GM21423 (cell line): ENCODE measurements at regions not wholly inside any gene's neighbourhood (a gene's known extent, or its start where the extent isn't known, plus 50 kb on each side); places are given as distances from the start of the nearest gene placed in this dataset.

Experiments used
- ATAC-seq: cut with Tn5 transposase; IDR thresholded peaks from one replicate; pipeline ENCODE4 v1.9.1; 2021; ENCODE audit warnings: mild to moderate bottlenecking, moderate library complexity; ENCODE audit not compliant: unreplicated experiment

DNA sequence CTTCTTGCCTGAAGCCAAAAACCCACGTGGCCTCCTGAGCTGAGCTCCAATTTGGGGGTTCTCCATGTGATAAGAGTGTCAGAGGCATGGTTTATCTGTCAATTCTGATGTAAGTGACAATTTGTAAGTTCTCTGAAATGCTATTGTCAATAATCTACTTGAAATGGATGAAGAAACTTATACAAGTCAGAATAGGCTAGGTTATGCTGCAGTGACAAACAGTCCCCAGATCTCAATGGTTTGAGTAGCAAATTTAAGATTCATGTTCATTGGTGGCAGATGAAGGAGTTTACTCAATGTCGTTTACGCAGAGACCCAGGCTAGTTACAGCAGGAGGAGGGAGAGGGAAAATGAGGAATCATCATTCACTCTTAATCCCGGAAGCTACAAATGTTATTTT, 352.4 kb downstream of the KIF16B start:
- ATAC-seq = no peak

DNA sequence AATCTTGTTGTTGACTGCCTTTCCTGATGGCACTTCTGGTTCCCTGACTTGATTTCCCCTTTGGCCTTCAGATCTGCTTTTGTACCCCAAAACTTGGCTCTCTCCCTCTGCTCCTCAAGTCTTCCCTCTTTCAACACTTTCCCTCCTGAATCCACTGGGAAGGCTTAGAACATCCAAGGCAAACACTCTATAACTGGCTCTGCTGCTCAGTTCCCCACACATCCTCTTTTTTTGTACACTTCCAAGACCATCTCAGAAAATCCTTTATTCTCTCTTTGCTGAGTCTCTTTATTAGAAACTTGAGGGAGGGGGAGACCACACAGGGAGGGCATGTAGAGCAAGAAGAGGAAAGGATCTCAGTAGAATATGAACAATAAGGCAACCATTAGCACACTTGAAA, 354.1 kb downstream of the KIF16B start:
- no peak for ATAC-seq

DNA sequence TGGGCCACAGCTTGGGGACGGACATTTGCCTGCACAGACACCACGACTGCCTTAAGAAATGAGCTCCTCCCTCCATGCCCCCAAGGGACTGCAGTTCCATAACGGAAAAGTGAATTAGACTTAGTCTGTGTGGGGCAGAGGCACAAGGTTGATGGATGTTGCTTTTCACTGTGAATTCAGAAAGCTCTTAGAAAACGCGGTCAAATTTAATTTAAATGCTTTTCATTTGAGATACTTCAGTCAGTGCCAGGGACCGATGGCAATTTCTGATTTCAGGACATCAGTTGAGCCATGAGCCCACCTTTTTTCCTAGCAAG, 356.4 kb downstream of the KIF16B start:
- no peak for ATAC-seq

DNA sequence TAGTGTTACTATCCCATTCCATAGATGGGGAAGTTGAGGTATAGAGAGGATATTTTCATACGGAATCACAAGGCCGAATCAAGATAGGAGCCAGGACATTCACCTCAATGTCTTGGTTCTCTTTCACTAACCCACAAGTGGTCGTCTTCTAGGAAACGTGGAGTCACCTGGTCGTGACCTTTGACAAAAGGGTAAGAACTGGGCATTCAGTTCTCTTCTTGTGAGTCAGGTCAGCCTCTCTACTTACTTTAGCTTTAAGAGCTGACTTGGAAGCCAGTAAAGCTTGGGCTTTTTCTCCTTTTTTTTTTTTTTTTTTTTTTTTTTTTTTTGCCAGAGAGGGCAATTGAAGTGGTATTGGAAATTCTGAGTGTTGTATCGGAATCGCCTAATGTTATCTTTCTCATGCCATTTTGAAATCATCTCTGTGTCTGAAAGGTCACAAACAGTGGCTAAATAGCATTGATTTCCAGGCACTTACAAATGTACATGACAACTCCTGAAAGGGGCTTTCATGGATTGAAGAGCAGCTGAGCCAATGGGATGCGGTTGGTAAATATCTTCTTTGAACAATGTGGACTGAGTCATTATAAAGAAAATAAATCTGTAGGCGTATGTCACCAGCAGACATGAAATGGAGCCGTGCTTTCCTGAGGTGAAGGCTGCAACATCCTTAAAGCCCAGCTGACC, 356.9 kb downstream of the KIF16B start:
- no peak for ATAC-seq

DNA sequence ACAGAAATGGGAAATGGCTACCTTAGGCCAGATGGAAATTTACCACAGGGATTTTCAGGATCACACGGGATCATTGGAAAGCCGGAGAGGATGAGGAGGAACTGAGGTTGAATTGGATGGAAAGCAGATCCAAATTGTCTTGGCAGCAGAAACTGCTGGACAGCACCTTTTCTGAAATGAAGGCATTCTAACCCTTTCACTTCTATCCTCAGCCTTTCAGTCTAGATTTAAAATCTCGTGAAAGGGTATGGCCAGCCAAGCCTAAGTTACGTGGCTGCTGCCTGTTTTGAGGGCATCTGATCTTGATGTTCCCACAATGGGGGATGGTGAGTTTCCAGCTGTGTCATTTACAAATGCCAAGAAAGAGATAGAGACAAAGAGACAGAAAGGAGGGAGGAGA, 358.2 kb downstream of the KIF16B start:
- no peak for ATAC-seq

DNA sequence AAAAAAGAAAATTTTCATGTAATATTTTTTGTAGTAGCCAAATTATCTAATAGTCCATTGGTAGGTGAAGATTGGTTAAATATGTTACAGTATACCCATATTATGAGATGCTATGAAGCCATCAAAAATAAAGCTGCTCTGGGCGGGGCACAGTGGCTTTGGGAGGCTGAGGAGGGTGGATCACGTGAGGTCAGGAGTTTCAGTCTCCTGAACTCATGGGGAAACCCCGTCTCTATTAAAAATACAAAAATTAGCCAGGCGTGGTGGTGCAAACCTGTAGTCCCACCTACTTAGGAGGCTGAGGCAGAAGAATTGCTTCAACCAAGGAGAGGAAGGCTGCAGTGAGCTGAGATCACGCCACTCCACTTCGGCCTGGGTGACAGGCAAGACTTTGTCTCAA, 360.5 kb downstream of the KIF16B start:
- no peak for ATAC-seq

DNA sequence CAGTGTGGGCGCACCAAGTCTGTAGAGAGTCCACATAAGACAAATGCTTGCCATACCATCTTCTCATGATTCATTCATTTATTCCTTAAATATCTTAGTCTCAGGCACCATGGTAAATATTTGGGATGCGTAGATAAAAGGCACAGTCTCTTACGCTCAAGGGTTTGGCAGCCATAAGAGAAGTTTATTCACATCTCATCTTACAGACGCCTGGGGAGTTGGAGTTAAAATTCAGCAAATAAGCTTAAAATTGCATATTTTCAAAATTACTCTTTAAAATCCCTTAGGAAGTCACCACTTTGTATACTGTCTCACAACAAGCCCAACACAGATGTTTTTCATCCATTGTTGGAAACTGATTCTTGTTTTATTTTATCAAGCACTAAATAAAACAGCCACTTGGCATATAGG, 363.3 kb downstream of the KIF16B start:
- ATAC-seq = no peak

DNA sequence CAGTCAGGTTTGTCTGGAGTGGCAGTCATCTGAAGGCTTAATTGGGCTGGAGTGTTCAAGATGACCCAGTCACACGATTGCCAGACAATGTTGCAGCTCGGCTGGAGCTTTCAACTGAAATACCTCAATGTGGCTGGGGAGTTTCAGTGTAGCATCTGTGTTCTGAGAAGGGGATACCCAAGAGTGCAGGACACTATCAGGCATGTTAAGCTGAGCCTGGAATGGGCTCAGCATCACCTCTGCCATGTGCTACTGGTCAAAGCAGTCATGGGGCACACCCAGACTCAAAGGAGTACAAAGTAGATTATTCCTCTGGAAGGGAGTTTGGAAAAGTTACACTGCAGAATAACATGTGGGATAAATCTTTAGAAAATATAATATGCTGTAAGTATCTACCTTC, 363.9 kb downstream of the KIF16B start:
- no peak for ATAC-seq

DNA sequence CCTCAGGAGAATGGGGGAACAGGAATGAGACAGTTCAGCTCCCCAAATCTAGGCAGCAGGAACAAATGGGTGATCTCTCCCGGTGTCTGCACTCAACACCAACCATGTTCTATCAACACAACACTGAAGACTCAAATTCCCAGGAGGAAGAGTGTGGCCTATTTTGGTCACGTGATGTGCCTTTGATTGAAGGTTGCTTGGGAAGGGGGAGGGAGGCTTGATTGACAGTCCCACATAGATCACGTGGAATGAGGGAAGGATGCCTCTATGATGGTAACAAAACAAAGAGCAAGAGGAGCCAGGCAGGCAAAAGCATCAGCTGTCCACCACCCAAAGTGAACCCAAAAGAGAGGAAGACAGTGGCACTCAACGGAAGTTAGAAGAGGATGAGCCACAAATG, 364.8 kb downstream of the KIF16B start:
- no peak for ATAC-seq

DNA sequence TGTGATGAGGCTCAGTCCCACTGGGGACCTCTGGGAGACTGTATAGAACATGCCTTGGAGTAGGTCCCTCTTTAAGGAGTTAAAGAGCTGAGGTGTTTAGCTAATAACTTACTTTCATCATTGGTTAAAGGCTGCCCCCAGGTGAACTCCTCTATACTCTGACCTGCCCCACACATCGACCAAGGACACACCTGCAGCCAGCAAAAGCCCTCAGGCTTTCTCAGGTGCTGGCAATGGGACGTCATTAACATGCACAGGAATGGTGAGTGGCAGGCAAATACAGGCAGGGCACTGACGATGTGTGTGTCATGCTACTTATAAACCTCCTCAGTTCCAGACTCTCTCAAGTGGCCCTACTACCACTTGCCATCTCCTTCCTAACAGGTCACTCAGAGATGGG, 366.4 kb downstream of the KIF16B start:
- no peak for ATAC-seq

DNA sequence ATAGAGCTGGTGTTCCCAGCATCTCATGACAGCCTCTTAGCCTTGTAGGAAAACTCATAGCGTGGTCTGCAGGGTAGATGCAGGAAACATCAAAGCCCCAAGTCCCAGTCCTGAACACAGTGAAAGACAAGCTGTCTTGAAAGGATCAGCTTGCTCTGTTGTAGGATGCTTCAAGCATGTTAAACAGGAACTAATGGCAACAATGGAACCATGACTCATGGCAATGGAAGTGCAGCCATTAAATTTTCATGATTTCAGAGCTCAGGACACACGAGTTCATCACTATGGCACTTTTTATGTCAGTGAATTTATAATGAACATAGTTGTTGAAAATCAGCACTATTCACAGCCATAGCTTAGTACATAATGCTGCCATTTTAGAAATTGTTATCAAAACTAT, 367.7 kb downstream of the KIF16B start:
- ATAC-seq = no peak

DNA sequence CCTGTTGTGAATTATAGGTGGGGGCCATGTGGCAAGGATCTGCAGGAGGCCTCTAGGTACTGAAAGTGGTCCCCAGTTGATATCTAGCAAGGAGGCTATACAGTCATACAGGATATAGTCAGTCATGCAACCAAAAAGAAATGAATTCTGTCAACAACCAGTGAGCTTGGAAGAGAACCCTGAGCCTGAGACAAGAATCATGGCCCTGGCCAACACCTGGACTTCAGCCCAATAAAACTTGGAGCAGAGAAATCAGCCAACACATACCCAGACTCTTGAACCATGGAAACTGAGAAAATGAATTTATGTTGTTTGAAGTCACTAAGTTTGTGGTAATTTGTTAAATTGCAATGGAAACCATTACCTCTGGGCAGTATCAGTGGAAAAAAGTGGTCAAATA, 370.2 kb downstream of the KIF16B start:
- no peak for ATAC-seq

DNA sequence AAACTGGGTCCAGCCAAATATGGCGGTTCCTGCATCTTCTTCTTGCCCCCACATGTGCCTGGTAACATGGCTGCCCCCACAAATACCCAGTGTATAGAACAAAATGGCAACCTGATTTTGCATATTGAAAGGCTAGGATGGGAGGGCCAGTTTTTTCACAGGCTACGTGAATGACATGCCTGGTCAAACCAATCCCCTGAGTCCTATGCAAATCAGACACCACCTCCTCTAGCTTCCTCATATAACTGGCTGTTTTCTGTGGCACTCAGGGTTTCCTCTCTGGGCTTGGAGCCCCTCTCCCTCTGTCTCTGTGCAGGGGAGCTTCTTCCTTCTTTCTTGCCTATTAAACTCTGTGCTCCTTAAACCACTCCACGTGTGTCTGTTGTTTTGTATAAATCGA, 372.1 kb downstream of the KIF16B start:
- no peak for ATAC-seq

DNA sequence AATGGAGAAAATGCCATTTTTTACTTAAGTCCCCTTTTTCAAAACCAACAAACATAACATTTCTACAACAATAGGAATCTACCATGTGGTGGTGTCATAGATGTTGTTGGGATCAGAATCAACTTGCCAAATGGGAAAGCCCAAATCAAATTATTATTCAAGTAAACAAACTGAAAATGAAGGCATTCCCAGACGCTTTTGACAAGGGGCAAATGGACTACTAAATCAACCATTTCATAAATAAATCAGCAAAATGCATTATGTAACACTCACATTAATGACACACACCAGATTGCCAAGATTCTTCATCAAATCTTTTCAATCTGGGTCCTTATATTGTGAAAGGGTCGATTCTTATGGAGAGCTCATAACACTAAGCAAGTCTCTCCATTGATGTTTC, 375.6 kb downstream of the KIF16B start:
- ATAC-seq = no peak

DNA sequence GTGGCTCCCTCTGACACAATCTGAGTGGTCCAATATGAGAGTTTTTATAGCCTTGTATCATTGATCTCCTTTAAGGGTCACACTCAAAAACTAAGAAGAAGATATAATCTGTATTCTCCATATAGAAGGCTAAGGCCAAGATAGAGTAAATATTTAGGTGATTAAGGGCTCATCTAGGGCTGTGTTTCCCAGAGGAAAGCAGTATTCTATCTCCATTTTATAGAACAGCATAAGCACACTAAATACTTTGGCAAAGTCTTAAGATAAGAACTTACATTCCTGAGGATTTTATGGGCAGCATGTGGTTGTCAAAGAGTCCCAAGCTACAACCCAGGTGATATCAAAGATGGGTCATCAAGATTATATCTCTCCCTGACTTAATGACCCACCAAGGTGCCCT, 377.6 kb downstream of the KIF16B start:
- no peak for ATAC-seq

DNA sequence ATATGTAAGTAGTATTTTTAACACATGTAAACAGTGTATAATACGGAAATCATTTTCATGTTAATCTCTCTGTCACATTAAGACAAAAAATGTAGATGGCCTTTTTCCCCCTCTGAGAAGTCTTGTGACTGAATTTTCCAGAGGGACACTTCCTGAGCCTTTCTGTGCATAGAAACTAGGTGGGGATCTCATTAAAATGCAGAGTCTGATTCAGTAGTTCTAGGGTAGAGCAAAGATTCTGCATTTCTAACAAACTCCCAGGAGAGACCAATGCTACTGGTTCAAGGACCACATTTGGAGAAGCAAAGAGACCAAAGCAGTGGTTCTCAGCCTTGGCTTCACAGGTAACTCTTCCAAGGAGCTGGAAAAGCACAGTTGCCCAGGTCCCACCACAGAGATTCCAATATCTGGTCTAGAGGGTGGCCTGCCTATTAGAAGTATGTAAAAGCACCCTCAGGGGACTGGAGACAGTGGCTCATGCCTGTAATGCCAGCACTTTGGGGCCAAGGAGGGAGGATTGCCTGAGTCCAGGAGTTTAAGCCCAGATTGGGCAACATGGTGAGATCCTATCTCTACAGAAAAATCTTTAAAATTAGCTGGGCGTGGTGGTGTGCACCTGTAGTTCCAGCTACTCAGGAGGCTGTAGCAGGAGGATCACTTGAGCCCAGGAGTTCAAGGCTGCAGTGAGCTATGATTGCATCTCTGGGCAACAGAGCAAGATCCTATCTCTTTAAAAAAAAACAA, 378.5 kb downstream of the KIF16B start:
- ATAC-seq = no peak

DNA sequence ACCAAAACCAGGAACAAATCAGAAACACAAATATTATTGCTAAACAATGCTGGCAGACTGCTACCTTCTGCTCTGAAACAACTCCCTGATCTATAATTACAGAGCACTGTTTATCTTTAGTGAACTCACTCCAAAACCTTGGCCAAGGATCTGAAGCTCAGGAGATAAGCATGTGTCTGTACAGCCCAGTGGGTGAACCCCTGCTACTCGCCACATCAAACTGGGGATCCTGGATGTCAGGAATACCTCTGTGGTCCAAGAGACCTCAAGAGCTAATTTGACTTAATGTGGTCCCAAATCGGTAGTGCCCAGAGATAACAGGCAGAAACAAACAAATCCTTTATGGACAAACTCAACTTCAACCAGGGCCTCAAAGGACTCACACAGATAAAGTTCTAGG, 381.8 kb downstream of the KIF16B start:
- no peak for ATAC-seq

DNA sequence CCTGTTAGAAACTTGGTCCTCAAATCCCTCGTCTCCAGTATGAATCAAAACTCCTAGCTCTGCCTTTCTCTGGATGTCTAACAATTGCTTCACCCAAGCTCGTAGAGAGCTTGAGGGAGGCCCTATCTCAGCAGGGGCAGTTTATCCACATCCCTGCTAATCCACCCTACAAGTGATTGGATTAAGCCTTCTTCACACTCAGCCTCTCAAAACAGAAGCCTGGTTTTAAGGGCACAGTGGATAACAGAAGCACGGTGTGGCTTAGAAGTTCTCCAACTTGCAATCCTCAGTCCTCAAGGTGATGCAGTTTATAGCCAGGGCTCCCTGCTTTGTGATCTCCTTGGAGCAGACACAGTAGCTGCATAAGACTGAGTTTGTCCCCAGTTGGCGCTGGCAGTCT, 383.9 kb downstream of the KIF16B start:
- no peak for ATAC-seq

DNA sequence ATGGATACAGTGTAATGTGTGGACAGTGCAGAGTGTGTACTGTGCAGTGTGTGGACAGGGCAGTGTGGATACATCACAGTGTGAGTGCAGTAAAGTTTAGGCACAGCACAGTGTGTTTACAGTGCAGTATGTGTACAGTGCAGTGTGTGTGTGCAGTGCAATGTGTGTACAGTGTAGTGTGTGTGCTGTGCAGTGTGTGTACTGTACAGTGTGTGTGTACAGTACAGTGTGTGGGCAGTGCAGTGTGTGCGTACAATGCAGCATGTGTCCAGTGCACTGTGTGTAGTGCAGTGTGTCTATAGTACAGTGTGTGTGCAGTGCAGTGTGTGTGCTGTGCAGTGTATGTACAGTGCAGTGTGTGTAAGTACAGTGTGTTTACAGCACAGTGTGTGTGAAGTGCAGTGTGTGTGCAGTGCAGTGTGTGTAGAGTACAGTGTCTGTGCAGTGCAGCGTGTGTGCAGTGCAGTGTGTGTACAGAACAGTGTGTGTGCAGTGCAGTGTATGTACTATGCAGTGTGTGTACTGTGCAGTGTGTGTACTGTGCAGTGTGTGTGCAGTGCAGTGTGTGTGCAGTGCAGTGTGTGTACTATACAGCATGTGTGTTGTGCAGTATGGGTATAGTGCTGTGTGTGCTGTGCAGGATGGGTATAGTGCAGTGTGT, 385.2 kb downstream of the KIF16B start:
- ATAC-seq = no peak

DNA sequence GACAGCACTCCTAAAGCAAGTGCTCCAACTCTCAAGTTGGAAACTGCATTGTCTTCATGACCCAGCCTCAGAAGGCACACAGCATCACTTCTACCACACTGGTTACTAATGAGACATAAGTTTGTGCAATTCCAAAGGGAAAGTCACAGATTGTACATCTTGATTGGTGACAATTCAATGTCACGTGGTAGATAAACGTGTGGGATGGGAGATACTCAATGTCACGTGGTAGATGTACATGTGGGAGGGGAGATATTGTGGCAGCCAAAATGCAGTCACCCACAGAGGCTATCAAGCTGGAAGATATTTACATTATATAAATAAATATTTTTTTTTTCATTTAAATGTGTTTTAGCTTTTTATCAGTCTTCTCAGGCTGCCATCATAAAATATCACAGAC, 393.3 kb downstream of the KIF16B start:
- no peak for ATAC-seq

DNA sequence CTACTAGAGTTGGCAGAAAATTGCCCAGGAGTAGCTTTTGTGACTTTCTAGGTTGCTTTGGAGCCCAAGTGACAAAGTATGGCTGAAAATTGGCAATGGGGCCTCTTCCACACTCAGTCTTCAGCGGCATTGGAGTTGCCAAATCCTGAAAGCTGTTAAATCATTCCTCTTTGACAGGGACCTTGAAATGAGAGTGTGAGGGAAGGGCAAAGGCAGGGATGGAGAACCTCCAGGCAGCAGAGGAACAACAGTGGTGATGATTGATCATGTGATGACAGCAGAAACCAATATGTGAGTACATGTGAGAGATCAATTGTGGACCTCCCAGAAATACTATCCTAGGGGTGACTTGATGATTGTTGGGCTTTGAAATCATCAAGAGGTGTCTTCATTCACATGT, 393.9 kb downstream of the KIF16B start:
- no peak for ATAC-seq

DNA sequence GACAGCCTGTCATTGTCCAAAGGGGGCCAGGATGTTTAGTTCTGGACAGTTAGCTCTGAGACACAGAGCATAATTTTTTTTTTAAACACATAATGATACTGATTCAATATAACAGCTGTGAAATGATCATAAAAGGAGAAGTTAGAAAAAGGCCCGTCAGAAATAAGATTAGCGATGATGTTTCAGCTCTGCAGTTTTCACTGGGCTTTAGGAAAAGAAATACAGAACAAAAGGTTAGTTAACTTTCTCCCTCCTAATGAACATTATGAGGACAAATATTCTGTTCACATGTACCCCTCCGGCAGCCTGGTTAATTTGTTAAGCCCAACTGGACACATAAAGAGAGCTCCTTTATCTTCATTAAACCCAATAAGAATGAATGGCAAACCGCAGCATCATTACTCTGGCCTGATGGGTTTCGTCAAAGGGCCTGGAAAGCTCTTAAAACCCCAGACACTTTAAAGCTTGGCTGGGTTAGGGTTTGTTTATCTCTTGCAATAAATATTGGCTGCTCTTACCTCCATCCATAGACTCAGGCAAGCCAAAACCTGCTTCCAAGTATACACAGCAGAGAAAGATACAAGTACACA, 394.6 kb downstream of the KIF16B start:
- ATAC-seq = no peak
